AML-193 (cell line): ENCODE measurements at regions not wholly inside any gene's neighbourhood (a gene's known extent, or its start where the extent isn't known, plus 50 kb on each side); places are given as distances from the start of the nearest gene placed in this dataset.
A peak's percentile ranks its signal among the peaks of the same experiment; 100 is the strongest.

Experiments
- DNase-seq, 2 experiments: peaks; one replicate each; lab custom pipeline; 2025; lab: John Stamatoyannopoulos, UW

DNA sequence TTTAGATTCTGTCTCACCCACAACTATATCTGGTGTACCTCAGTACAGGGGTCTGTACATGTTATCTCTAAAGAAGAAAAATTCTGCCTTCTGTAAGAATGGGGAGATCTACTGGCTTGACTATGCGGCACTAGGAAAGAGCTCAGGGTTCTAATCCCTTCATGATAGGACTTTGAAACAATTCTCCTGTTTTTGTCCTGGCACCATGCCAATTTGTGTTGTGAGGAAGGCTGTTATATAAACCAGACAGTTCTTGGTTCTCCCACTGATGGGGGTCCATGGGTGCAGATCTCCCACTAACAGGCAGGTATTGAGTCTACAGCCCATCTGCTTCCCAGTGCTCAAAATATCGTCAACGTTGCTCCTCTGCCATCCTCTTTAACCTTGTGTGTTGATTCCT is 883.7 kb downstream of the GALC start:
- DNase-seq: no peak

DNA sequence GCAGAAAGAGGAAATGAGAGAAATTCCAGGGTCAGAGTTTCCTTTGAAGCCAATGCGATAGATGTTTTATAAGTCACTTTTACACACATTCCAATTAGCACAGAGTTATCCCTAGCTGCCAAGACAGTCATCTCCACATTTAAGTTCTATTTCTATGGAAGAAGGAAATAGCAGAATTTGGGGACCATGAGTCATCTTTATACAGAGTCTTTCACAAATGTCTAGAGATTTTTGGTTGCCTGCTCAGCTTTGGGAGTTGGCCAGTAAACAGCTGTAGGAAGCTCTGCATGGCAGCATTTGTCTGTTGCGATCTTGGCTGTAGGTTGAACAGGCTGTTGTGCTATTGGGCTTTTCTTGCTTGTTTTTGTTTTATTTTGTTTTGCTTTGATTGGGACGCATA is 884.3 kb downstream of the GALC start:
- no peak for DNase-seq

DNA sequence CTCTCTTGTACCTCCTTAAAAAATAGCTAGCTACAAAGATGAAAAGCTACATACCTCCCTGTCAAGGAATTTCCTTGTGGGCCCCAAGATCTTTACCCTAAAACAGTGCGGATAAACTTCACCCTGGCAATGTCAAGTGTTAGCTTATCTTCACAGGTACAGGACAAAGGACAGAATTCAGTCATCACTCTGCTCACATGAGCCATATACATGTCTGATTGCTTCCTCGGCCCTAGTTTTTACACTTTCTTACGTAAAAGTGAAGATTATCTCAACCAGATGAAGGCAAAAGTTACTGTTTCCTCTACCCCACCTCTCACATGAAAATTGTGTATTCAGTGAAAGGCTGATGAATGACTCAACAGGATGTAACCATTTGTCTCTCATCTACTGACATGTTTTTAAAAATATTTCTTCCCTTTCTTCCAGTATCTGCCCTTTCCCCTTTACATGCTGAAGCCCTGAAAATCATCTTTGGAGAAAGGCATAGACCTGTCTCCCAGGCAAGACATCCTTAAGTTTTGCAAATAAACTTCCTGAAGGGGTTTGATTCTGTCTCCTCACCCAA is 890.1 kb downstream of the GALC start:
- DNase-seq: no peak

DNA sequence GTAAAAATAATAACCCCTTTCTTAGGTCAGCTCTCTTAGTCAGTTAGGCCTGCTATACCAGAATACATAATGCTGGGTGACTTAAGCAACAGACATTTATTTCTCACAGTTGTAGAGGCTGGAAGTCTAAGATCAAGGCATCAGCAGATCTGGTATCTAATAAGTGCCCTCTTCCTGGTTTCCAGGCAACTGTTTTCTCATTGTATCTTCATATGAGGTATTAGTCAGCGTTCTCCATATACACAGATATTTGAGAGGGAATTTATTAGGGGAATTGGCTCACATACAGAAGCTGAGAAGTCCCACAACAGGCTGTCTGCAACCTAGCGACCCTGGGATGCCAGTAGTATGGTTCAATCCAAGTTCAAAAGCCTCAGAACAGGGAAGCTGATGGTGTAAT is 896.0 kb downstream of the GALC start:
- DNase-seq: no peak

DNA sequence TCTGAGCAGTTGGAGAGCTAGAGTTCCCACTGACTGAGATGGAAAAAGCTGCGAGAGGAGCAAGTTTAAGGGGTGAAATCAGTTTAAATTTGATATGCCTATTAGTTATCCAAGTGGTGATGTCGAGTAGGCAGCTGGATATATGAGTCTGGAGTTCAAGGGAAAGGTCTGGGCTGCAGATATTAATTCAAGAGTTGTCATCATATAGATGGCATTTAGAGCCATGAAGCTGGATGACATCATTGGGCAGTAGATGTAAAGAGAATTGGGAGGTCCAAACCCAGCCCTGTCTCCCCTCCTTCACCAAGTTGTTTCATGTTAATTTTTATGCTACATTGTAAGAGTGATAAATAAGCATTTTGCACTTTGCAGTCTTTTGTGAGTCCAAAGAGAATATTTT is 898.1 kb downstream of the GALC start:
- no peak for DNase-seq

DNA sequence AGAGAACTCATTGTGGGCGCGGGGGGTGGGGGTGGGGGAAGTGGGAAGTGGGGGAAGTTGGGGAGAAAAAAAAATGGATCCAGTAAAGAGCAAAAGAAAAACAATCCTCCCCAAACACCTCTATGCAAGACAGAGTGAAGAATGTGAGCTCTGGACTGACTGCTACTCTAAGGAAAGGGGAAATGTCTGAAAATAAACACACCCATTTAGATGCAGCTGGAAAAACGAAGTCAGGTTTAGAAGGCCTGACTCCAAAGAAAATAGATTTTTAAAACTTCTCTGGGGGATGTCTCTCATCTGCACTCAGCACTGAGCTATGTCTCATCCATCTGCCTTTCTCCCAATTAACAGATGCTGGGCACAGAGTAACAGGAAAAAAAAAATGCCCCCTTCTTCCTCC is 904.4 kb downstream of the GALC start:
- DNase-seq: no peak

DNA sequence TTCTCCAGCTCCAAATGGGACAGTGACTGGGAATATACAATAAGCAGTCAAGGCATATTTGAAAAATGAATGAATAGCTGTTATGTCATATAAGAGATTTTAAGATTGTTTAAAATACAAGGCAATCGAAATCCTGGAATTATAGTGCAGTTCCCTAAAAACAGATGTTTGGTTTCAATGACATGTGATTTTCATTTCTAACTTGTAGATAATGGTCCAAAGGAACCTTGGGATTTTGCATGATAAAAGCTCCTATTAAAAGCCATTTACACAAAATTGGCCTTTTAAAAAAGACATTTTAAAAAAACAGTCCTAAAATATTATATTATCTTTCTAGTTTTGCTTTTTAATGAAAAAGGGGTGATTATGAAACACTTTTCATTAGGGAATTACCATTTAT is 905.1 kb downstream of the GALC start:
- no peak for DNase-seq

DNA sequence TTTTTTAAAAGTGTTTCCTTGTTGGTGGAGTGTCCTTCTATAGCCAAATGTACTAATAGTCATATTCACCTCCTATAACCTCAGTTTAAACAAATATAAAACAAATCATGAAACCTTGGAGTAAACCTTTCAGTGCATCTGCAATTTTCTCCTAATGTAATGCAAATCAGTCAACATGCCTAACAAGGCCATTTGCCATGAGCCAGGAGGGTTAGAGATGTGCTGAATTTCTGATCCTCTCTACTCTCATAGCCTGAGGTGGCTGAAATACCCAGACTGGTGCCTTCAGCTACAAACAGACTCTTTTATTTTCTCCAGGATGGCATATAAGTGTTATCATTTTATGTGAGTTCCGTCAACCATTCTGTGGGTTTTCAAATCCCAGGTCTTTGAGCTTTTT is 908.1 kb downstream of the GALC start:
- no peak for DNase-seq

DNA sequence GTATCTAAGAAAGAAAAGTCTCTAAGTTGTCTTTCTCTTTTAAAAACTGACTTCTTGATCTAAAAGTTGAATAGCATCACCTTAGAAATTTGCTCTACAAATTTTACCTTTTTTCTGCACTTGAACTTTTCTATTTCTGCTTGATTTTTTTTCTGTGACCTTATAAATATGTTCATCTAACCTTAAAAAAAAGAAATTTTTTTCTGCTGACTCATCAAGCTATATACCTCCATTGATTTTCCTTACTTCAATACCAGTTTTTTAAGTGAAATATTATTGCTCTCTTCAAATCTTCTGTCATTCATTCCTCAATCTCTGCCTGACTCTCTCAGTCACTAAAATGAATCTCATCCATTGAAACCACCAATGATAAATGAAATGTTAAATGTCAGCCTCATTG is 910.1 kb downstream of the GALC start:
- no peak for DNase-seq

DNA sequence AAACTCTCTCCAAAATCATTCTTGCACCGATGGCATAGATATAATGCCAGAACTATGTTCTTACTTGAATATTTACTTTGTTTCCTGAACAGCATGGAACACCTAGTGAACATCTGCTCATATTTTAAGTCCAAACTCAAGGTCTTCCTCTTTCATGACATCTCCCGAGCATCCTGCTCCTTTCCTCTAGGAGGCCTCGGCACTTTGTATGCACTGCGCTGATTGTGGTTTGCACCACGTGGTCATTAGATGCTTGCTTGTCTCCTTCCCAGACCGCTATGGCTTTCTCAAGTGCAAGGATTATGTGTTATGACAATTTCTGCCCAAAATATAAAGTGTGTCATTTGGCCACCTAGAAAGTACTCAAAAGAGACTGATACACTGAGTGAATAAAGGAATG is 912.0 kb downstream of the GALC start:
- DNase-seq: no peak

DNA sequence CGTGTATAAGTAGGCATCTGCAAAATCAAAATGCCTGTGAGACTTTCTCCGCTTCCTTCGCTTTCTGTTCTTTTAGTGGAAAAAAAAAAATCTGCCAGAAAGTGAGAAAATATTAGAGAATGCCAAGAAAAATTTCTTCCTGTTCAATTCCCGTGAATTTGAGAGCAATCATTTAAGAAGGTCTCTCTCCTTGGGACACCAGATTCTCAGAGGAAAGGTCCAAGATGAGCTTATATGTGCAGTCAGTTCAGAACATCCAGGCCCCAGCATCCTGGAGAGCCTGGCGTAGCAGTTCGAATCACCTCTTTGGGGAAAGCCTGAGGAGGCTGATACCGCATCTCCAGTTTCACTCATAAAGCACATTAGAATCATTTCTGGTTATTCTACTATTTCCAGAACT is 912.8 kb downstream of the GALC start:
- DNase-seq: no peak

DNA sequence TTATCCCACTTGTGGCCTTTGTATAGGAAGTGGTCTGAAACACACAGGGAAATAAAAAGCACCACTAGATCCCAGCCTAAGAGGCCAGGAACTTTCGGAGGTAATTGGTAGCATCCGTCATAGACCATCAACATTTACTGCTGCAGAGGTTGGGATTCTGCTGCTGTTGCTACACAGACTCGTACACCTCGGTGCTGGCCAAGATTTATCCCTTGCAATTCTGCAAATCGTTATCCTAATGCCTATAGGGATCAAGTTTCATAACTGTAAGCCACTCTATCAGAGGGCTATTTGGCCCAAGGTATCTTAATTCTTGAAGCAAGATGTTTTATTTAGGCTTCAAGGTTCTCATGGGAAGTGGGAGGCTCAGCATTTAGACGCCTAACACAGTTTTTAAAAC is 913.6 kb downstream of the GALC start:
- no peak for DNase-seq

DNA sequence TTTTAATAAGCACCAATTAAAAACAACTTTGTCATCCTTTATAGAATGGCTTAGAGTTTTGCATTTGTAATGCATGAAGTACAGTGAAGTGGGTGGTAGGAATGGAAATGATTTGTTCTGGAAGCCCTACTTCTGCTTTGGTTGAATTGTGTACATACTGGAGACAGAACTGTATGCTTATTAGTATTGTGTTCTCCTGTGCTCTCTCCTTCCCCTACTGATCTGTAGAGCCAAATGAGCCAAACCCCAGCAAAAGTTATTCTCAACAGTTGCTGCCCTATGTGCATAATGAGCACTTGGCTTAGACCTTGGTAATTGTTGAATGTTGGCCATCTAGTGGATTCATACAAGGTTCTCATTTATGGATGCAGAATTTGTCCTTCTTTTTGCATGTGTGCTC is 916.1 kb downstream of the GALC start:
- no peak for DNase-seq

DNA sequence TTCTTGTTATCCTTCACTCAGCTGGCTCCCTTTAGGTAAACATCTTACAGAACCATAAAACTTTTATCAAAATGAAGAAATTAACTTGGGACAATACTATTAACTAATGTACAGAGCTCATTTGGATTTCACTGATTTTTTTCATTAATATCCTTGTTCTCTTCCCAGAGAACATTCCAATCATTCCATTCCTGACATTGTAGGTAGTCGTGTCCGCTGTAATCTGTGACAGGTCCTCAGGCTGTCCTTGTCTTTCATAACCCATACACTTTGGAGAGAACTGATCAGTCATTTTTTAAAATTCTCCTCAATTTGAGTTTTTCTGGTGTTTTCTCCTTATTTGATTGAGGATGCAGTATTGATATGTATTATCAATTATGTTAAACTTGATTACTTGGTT is 916.8 kb downstream of the GALC start:
- DNase-seq: no peak

DNA sequence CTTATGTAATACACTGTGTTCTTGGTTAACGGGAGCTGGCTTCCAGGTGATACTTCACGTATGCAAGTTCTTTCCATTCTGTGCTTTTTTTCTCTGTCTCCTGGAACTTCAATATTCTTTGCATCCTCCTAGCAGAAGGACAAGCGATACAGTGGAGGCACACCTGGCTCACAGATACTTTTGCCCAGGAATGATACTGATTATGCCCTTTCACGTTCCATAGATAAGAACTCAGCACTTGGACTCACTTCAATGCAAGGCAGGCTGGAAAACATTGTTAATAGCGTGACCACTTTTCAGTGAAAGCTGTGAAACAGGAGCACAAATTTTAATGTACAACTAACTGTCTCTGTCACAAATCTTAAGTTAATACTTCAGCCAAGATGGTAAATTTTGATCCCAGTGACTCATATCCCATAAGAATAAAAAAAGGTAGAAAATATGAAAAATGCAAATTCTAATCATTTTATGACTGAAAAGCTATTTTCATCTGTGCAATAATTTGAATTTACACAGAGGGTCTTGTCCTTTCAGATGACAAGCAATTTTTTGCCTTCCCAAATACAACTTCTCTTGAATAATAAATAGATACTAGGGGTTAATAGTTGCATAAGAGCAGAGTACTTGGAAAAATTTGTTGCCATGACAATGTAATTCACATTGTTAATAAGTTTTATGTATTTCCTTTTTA is 919.0 kb downstream of the GALC start:
- no peak for DNase-seq

DNA sequence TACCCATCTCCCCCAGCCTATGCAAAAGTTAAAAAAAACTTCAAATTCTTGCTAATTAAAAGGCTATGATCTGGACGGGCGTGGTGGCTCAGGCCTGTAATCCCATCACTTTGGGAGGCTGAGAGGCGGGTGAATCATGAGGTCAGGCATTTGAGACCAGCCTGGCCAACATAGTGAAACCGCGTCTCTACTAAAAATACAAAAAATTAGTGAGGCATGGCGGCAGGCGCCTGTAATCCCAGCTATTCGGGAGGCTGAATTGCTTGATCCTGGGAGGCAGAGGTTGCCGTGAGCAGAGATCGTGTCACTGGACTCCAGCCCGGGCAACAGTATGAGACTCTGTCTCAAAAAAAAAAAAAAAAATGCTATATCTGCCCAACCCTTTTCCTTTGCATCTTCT is 925.4 kb downstream of the GALC start:
- DNase-seq: no peak

DNA sequence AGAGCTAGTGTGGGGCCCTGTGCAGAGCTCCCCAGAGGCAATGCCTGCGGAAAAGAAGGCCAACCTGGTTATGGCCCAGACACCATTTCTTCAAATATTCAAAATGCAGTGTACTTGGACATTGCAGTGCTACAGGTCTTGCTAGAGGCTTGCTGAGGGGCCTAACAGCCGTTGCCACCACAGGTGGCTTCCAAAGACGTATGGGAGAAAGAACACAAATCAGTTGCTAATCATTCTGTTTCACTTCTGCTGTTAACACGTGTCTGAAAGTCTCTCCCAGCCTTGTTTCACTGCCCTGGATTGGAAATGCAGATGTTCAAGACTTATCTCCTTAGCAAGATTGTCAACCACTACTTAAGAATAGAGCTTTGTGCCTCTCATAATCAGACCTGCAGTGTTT is 925.9 kb downstream of the GALC start:
- no peak for DNase-seq

DNA sequence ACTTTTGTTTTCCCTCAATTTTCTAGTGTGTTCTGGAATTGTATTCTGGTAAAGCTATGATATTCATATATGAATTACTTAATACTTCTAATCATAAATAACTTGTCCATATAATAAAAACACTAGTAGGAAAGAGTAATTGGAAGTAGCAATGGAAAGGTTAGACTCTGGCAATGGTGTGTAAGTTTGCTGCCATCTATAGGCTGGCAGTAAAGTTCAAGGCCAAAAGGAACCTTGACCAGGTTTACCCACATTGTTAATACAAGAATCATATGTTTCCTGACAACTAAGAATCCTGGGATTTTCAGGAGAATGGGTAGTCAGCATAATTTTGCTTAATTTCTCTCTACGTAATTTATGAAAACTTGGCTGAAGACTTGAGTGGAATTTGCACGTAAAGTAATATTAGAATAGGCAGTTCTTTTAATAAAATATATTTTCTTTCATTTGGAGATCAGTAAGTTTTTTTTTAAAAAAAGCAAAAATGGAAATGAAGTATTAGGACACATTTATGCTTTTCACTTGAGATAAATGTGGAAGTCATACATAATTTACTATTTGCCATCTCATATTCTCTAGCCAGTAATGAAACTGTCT is 926.7 kb downstream of the GALC start:
- DNase-seq: peak in 1 of 2 experiments; percentile 0

DNA sequence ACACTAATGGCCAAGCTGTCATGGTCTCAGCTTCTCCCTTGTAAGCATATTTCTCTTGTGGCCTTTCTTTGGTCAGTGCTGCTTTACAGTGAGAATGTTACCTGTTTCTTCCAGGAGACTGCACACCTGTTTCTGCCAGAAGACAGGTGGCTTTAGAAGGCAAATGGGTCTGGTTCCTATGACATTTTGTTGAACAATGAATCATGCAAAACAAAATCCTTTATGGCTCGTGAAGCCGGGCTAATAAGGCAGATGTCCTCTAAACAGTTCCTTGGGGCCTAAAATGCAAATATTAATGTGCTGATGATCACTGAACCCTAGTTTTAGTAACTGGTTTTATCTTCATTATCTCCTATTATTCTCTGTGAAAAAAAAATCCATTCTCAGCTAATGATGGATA is 927.6 kb downstream of the GALC start:
- no peak for DNase-seq

DNA sequence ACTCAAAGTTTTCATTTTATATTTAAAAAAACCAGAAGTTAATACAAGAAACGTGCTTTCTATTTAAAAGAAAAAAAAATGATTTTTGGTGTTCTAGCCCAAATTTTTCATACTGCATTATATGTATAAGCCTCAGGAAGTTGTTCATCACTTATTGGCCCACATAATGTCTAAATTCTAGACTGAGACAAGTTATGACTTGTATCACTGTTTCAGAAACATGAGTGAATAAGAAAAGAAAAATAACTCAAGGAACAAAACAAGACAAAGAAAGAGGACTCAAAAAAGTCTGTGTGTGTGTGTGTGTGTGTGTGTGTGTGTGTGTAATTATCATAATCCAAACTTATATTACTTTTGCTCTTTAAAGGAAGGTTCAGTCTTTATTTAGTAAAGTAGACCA is 929.8 kb downstream of the GALC start:
- DNase-seq: no peak

DNA sequence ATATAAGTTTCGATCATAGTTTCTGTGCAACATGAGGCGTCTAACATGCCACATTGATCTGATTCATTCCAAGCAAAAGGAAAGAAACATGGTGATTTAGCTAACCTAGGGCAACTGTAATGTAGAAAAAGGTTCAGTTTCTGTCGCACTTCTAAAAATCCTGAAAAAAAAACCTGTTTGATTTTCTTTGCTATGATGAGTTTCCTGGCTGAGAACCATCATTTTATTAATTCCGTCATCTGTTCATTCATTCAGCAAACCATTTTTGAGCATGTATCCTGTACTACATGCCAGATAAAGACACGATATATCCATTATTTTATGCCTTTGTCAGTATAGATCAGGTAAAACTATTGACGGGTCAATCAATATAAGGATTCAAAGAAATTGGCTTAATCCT is 932.6 kb downstream of the GALC start:
- DNase-seq: no peak

DNA sequence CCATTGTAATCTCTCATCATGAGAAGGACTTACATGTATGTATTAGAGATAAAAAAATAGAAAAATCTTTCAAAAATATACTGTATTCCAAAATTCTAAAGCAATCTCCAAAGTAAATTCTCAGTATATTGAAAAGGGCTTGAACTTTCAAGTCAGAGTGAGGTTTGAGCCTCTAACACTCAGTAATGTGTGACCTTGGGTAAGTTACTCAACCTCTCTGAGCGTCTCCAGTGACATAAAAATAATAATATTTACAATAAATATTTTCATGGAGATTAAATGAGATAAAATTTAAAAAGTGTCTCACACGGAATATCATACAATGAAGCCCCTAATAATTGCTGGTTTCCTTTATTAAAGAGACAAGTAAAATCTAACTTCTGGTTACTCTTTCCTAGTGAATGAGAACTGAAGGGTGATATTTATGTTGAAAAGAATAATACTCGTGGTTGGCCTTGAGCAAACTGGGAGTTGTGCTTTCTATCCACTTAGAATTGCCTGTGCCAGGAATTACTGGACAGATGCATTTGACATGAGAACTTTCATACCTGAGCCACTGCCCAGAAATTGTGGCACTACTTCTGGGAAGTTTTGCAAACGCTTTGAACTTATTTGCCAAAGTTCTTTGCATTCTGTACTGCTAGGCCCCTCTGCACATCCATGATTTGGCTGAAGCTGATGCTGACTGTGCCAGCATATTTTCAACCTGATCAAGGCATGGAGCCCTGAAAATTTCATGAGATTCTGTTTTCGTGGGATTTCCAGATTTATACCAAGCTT is 933.7 kb downstream of the GALC start:
- DNase-seq: no peak

DNA sequence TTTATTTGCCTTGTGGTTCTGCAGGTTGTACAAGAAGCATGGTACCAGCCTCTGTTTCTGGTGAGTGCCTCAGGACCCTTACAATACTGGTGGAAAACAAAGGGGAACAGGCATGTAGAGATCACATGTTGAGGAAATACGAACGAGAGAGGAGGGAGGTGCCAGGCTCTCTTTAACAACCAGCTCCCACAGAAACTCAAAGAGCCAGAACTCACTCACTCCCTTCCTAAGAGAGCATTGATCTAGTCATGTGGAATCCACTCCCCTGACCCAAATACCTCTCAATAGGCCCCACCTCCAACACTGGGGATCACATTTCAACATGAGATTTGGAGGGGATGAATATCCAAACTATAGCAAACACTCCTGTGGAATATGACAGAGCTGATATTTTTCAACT is 938.0 kb downstream of the GALC start:
- no peak for DNase-seq
